Right ventricle myocardium inferior (tissue), 1 donor: ENCODE measurements at regions not wholly inside any gene's neighbourhood (a gene's known extent, or its start where the extent isn't known, plus 50 kb on each side); places are given as distances from the start of the nearest gene placed in this dataset.
A peak's percentile ranks its signal among the peaks of the same experiment; 100 is the strongest.

Experiments used
- ATAC-seq: fragments of 200-7000 bp; cut with Tn5 transposase; one replicate; pipeline ENCODE4 v1.9.1; 2020; ENCODE audit warnings: mild to moderate bottlenecking, moderate library complexity
- DNase-seq: peaks from one replicate; pipeline ENCODE4 v3.0.0; 2021; ENCODE audit errors: missing footprints
- intact Hi-C: fragments of 100-400 bp; cut with DNase I; formaldehyde crosslinking; loops from one replicate; pipeline ENCODE4 v1.11.0; 2022
- donor health status: DM: no; HTN: yes; CAD: no; lungs with severe emphysema.

- no peak for DNase-seq
- no peak for ATAC-seq
- intact Hi-C loops = no loop called here
Measured at GRCh38 chr5:166369346-166369745, 1922.1 kb upstream of the WWC1 start.

- no peak for ATAC-seq
- intact Hi-C loops = no loop called here
- no peak for DNase-seq
Measured at GRCh38 chr5:166369807-166370206, 1921.6 kb upstream of the WWC1 start.

GRCh38 chr5:166370928-166371690, 1920.3 kb upstream of the WWC1 start:
- ATAC-seq (no peak), DNase-seq (no peak)
- intact Hi-C loops = no loop called here

GRCh38 chr5:166373817-166374216, 1917.6 kb upstream of the WWC1 start:
- no peak for DNase-seq
- intact Hi-C loops = no loop called here
- no peak for ATAC-seq

- ATAC-seq (no peak), DNase-seq (peak; percentile 67)
- intact Hi-C loops = no loop called here
Measured at GRCh38 chr5:166377756-166378155, 1913.7 kb upstream of the WWC1 start.

- ATAC-seq = no peak
- no peak for DNase-seq
- intact Hi-C loops = no loop called here
Measured at GRCh38 chr5:166379517-166379916, 1911.9 kb upstream of the WWC1 start.

GRCh38 chr5:166382031-166382430, 1909.4 kb upstream of the WWC1 start:
- ATAC-seq (no peak), DNase-seq (no peak)
- intact Hi-C loops = no loop called here

- intact Hi-C loops = no loop called here
- ATAC-seq = no peak
- no peak for DNase-seq
Measured at GRCh38 chr5:166398131-166398530, 1893.3 kb upstream of the WWC1 start.

- no peak for ATAC-seq
- no peak for DNase-seq
- intact Hi-C loops = no loop called here
Measured at GRCh38 chr5:166399781-166400180, 1891.7 kb upstream of the WWC1 start.

GRCh38 chr5:166401391-166401790, 1890.1 kb upstream of the WWC1 start:
- DNase-seq = no peak
- ATAC-seq = no peak
- intact Hi-C loops = no loop called here

- no peak for DNase-seq
- intact Hi-C loops = no loop called here
- ATAC-seq = no peak
Measured at GRCh38 chr5:166412191-166412590, 1879.3 kb upstream of the WWC1 start.

- no peak for DNase-seq
- intact Hi-C loops = no loop called here
- no peak for ATAC-seq
Measured at GRCh38 chr5:166427211-166427610, 1864.2 kb upstream of the WWC1 start.

- intact Hi-C loops = no loop called here
- no peak for ATAC-seq
Measured at GRCh38 chr5:166428264-166428803, 1863.1 kb upstream of the WWC1 start.

GRCh38 chr5:166430491-166431319, 1860.7 kb upstream of the WWC1 start:
- DNase-seq = no peak
- no peak for ATAC-seq
- intact Hi-C loops = no loop called here

More at GRCh38 chr5:166428264-166428803, 1863.1 kb upstream of the WWC1 start:
- DNase-seq = no peak

GRCh38 chr5:166431456-166431855, 1860.0 kb upstream of the WWC1 start:
- intact Hi-C loops = no loop called here
- no peak for DNase-seq
- ATAC-seq = no peak

GRCh38 chr5:166433679-166434078, 1857.8 kb upstream of the WWC1 start:
- no peak for ATAC-seq
- intact Hi-C loops = no loop called here
- no peak for DNase-seq

- no peak for DNase-seq
- intact Hi-C loops = no loop called here
- no peak for ATAC-seq
Measured at GRCh38 chr5:166436872-166437271, 1854.6 kb upstream of the WWC1 start.

- ATAC-seq = no peak
- DNase-seq = no peak
- intact Hi-C loops = no loop called here
Measured at GRCh38 chr5:166486348-166486747, 1805.1 kb upstream of the WWC1 start.

- DNase-seq (no peak), ATAC-seq (no peak)
Measured at GRCh38 chr5:166488560-166488959, 1802.9 kb upstream of the WWC1 start.

GRCh38 chr5:166493040-166493439, 1798.4 kb upstream of the WWC1 start:
- intact Hi-C loops = no loop called here
- DNase-seq (no peak), ATAC-seq (peak; percentile 87)

More at GRCh38 chr5:166488560-166488959, 1802.9 kb upstream of the WWC1 start:
- intact Hi-C loops = no loop called here
